GM23248 (cell line): ENCODE measurements at regions not wholly inside any gene's neighbourhood (a gene's known extent, or its start where the extent isn't known, plus 50 kb on each side); places are given as distances from the start of the nearest gene placed in this dataset.

Experiments
- DNase-seq: peaks from one replicate; pipeline ENCODE4 v3.0.0-alpha.2; 2015
- H2AFZ ChIP-seq: fragments of 200-600 bp; sonication (generic); 2 replicates; pipeline ENCODE4 v1.6.1; 2016; ENCODE audit warnings: antibody characterized with exemption
- H3F3A ChIP-seq: fragments of 200-600 bp; sonication (generic); 2 replicates; pipeline ENCODE4 v1.6.1; 2016; ENCODE audit warnings: mild to moderate bottlenecking, antibody characterized with exemption, mixed run types; ENCODE audit not compliant: insufficient read depth
- H3K27ac ChIP-seq: fragments of 200-600 bp; sonication (generic); 2 replicates; pipeline ENCODE4 v1.5.1; 2016; ENCODE audit warnings: mild to moderate bottlenecking
- H3K27me3 ChIP-seq: fragments of 200-600 bp; sonication (generic); replicated peaks from 2 replicates; pipeline ENCODE4 v1.6.1; 2016; ENCODE audit warnings: mild to moderate bottlenecking; ENCODE audit not compliant: insufficient read depth
- H3K36me3 ChIP-seq: fragments of 200-600 bp; sonication (generic); 2 replicates; pipeline ENCODE4 v1.6.1; 2016; ENCODE audit warnings: low read depth, mild to moderate bottlenecking
- H3K4me1 ChIP-seq: fragments of 200-600 bp; sonication (generic); 2 replicates; pipeline ENCODE4 v1.6.1; 2016; ENCODE audit warnings: mild to moderate bottlenecking; ENCODE audit not compliant: insufficient read depth
- H3K4me2 ChIP-seq: fragments of 200-600 bp; sonication (generic); one replicate; pipeline ENCODE4 v1.6.1; 2016; ENCODE audit warnings: mild to moderate bottlenecking; ENCODE audit not compliant: unreplicated experiment
- H3K4me3 ChIP-seq: fragments of 200-600 bp; sonication (generic); 2 replicates; pipeline ENCODE4 v1.5.1; 2016; ENCODE audit warnings: mild to moderate bottlenecking
- H3K79me2 ChIP-seq: fragments of 200-600 bp; sonication (generic); 2 replicates; pipeline ENCODE4 v1.6.1; 2016; ENCODE audit warnings: mild to moderate bottlenecking; ENCODE audit not compliant: insufficient read depth
- H3K9ac ChIP-seq: fragments of 200-600 bp; sonication (generic); 2 replicates; pipeline ENCODE4 v1.6.1; 2016; ENCODE audit warnings: mild to moderate bottlenecking
- H3K9me2 ChIP-seq: fragments of 200-600 bp; sonication (generic); 2 replicates; pipeline ENCODE4 v1.6.1; 2016; ENCODE audit warnings: mixed run types, mild to moderate bottlenecking, moderate library complexity; ENCODE audit not compliant: insufficient read depth
- H3K9me3 ChIP-seq: fragments of 200-600 bp; sonication (generic); one replicate; pipeline ENCODE4 v1.6.1; 2017; ENCODE audit warnings: low read depth
- H4K20me1 ChIP-seq: fragments of 200-600 bp; sonication (generic); 2 replicates; pipeline ENCODE4 v1.6.0; 2016; ENCODE audit not compliant: insufficient read depth
- EZH2 ChIP-seq: fragments of 200-600 bp; sonication (generic); IDR thresholded peaks from 2 replicates; pipeline ENCODE4 v1.6.1; 2018; ENCODE audit warnings: antibody characterized with exemption, mild to moderate bottlenecking; ENCODE audit not compliant: insufficient read depth, poor library complexity, severe bottlenecking
- EZH2phosphoT487 ChIP-seq: fragments of 200-600 bp; sonication (generic); IDR thresholded peaks from 2 replicates; pipeline ENCODE4 v1.6.1; 2018; ENCODE audit warnings: antibody characterized with exemption, moderate library complexity, mild to moderate bottlenecking, low read depth; ENCODE audit not compliant: insufficient read depth
- WGBS, 2 experiments: methylation state at CpG; one replicate each; pipeline ENCODE4 v1.1.6; 2015 to 2017; ENCODE audit warnings: low lambda C conversion rate in 2 of 2, low coverage in 1 of 2; ENCODE audit errors: missing lambda C conversion rate in 2 of 2; 5-methylcytosine and 5-hydroxymethylcytosine counted together
- in situ Hi-C: fragments of 300-500 bp; cut with MboI; formaldehyde crosslinking; loops from 2 replicates; pipeline ENCODE4 v1.15.0; 2020

GRCh38 chrX:121102101-121102500 is 54.7 kb downstream of the GLUD2 start:
- Histone ChIP-seq H3K27ac (no peak overlapping the region), H3F3A (no peaks in the 10 kb centered on the region), H3K4me2 (no peak overlapping the region), H3K9ac (no peak overlapping the region), H4K20me1 (no peaks in the 10 kb centered on the region), H3K9me3 (no peaks in the 10 kb centered on the region), H3K9me2 (no peaks in the 10 kb centered on the region), H2AFZ (no peak overlapping the region), H3K4me1 (no peaks in the 10 kb centered on the region), H3K36me3 (no peaks in the 10 kb centered on the region), H3K79me2 (no peaks in the 10 kb centered on the region), H3K4me3 (no peak overlapping the region), H3K27me3 (no peaks in the 10 kb centered on the region)
- no peak for TF ChIP-seq EZH2phosphoT487
- TF ChIP-seq EZH2: no peak
- in situ Hi-C loops: no loop called here
- DNase-seq: no peak

GRCh38 chrX:121103381-121103780 is 56.0 kb downstream of the GLUD2 start:
- Histone ChIP-seq H3K27me3 (no peaks in the 10 kb centered on the region), H3K4me3 (no peak overlapping the region), H3K27ac (no peak overlapping the region), H3K36me3 (no peaks in the 10 kb centered on the region), H3K9me3 (no peaks in the 10 kb centered on the region), H2AFZ (no peak overlapping the region), H3K9me2 (no peaks in the 10 kb centered on the region), H3K9ac (no peak overlapping the region), H3K4me2 (no peak overlapping the region), H3K79me2 (no peaks in the 10 kb centered on the region), H3K4me1 (no peaks in the 10 kb centered on the region), H3F3A (no peaks in the 10 kb centered on the region), H4K20me1 (no peaks in the 10 kb centered on the region)
- TF ChIP-seq EZH2phosphoT487 (no peak), EZH2 (no peak)
- DNase-seq: no peak
- in situ Hi-C loops: no loop called here

GRCh38 chrX:121106484-121107235 is 59.2 kb downstream of the GLUD2 start:
- WGBS, 2 experiments: 38 to 41% methylated on average over 7 of the region's 7 CpGs

GRCh38 chrX:121109986-121110385 is 62.6 kb downstream of the GLUD2 start:
- Histone ChIP-seq H3K79me2 (no peaks in the 10 kb centered on the region), H3K9ac (no peak overlapping the region), H3K27ac (no peak overlapping the region), H3K9me3 (no peaks in the 10 kb centered on the region), H4K20me1 (no peaks in the 10 kb centered on the region), H2AFZ (no peak overlapping the region), H3K4me1 (no peaks in the 10 kb centered on the region), H3K36me3 (no peaks in the 10 kb centered on the region), H3K4me2 (no peak overlapping the region), H3K27me3 (no peaks in the 10 kb centered on the region), H3K4me3 (no peak overlapping the region), H3F3A (no peaks in the 10 kb centered on the region), H3K9me2 (no peaks in the 10 kb centered on the region)
- in situ Hi-C loops: no loop called here
- DNase-seq: no peak
- TF ChIP-seq EZH2phosphoT487 (no peak), EZH2 (no peak)
- WGBS, 2 experiments: 21 to 22% methylated on average over 2 of the region's 2 CpGs

More at GRCh38 chrX:121106484-121107235, 59.2 kb downstream of the GLUD2 start:
- Histone ChIP-seq H3K9ac (no peak overlapping the region), H3K79me2 (no peaks in the 10 kb centered on the region), H3K9me3 (no peaks in the 10 kb centered on the region), H3K4me3 (no peak overlapping the region), H3K4me1 (no peaks in the 10 kb centered on the region), H3K9me2 (no peaks in the 10 kb centered on the region), H3K4me2 (no peak overlapping the region), H3K27ac (no peak overlapping the region), H2AFZ (no peak overlapping the region), H4K20me1 (no peaks in the 10 kb centered on the region), H3K27me3 (no peaks in the 10 kb centered on the region), H3K36me3 (no peaks in the 10 kb centered on the region), H3F3A (no peaks in the 10 kb centered on the region)
- no peak for DNase-seq
- TF ChIP-seq EZH2 (no peak), EZH2phosphoT487 (no peak)
- in situ Hi-C loops: no loop called here

GRCh38 chrX:121110536-121110935 is 63.1 kb downstream of the GLUD2 start:
- Histone ChIP-seq H3K9me2 (no peaks in the 10 kb centered on the region), H3K9me3 (no peaks in the 10 kb centered on the region), H2AFZ (no peak overlapping the region), H4K20me1 (no peaks in the 10 kb centered on the region), H3K36me3 (no peaks in the 10 kb centered on the region), H3K4me1 (no peaks in the 10 kb centered on the region), H3K27ac (no peak overlapping the region), H3K4me2 (no peak overlapping the region), H3K4me3 (no peak overlapping the region), H3F3A (no peaks in the 10 kb centered on the region), H3K9ac (no peak overlapping the region), H3K27me3 (no peaks in the 10 kb centered on the region), H3K79me2 (no peaks in the 10 kb centered on the region)
- in situ Hi-C loops: no loop called here
- 13 to 16% methylated on average over 3 of the region's 3 CpGs for WGBS, 2 experiments
- TF ChIP-seq EZH2phosphoT487: no peak
- no peak for TF ChIP-seq EZH2
- no peak for DNase-seq
